ENCODE measurements at regions not wholly inside any gene's neighbourhood (a gene's known extent, or its start where the extent isn't known, plus 50 kb on each side); places are given as distances from the start of the nearest gene placed in this dataset.

- Histone ChIP-seq H3K79me1 (ENCODE audit: low read depth, low read length) (no peaks in the 10 kb centered on the region), H3K36me3 (replicated peaks in 1 of 2; ENCODE audit: control insufficient read depth in 2 of 2, insufficient read depth in 2 of 2, low read length in 2 of 2) (no peaks in the 10 kb centered on the region), H3K9me3 (replicated peaks in 1 of 2; ENCODE audit: control insufficient read depth in 2 of 2, insufficient read depth in 1 of 2, low read depth in 1 of 2, low read length in 2 of 2) (no peaks in the 10 kb centered on the region), H3K4me1 (ENCODE audit: control insufficient read depth in 2 of 2, insufficient read depth in 1 of 2, low read depth in 1 of 2, low read length in 2 of 2) (no peaks in the 10 kb centered on the region), H2AFZ (ENCODE audit: low read length) (no peak overlapping the region), H3K4ac (ENCODE audit: low read length) (no peak overlapping the region), H4K8ac (ENCODE audit: low read depth, low read length) (no peak overlapping the region), H2AK5ac (ENCODE audit: low read depth, low read length) (no peak overlapping the region), H3K4me2 (ENCODE audit: insufficient read depth, low read length, poor library complexity, severe bottlenecking) (no peak overlapping the region), H3K4me3 (ENCODE audit: low read length in 2 of 2) (no peak overlapping the region), H2BK12ac (ENCODE audit: low read length) (no peak overlapping the region), H2BK15ac (ENCODE audit: low read length) (no peak overlapping the region), H3K9ac (ENCODE audit: low read depth, low read length, poor library complexity) (no peak overlapping the region), H3K14ac (ENCODE audit: low read length) (no peak overlapping the region), H2BK5ac (ENCODE audit: low read length) (no peak overlapping the region), H4K91ac (ENCODE audit: low read depth, low read length, poor library complexity) (no peak overlapping the region), H2BK120ac (ENCODE audit: low read depth, low read length) (no peak overlapping the region), H3K27ac (replicated peaks; ENCODE audit: low read length) (no peak overlapping the region), H3K27me3 (ENCODE audit: control insufficient read depth in 3 of 3, insufficient read depth in 3 of 3, low read depth in 1 of 3, low read length in 3 of 3) (no peaks in the 10 kb centered on the region), H3K23ac (ENCODE audit: low read depth, low read length, poor library complexity) (no peak overlapping the region), H3K18ac (ENCODE audit: low read length) (no peak overlapping the region)
- WGBS, 2 donors (ENCODE audit: extremely low coverage in 2 of 2, insufficient read length in 2 of 2, insufficient replicate concordance in 1 of 2), result no CpG with 5 or more reads among the region's 24 CpGs
- no peak for DNase-seq (ENCODE audit: low spot score)
Measured at GRCh38 chrX:118878977-118879376, 55.4 kb downstream of the ZCCHC12 start.

DNA sequence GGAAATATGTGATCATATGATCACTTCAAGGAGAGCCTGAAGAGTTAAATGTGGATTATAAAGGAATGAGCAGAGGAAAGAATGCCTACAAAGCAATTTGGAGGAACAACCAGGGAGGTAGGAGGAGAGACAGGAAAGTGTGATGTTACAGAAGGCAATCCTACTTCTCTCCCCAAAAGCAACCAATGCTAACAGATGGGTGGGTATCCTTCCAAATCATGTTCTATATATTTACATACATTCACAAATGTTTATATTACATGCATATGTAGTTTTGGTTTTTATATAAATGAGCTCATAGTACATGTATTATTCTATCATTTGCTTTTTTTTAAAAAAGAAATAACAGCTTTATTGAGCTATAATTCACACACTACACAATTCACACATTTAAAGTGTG is 56.0 kb downstream of the ZCCHC12 start:
- H2BK12ac ChIP-seq (ENCODE audit: low read length), result no peak overlapping the region
- H2BK15ac ChIP-seq (ENCODE audit: low read length), result no peak overlapping the region
- no peak overlapping the region for H2BK5ac ChIP-seq (ENCODE audit: low read length)
- no peak overlapping the region for H2AFZ ChIP-seq (ENCODE audit: low read length)
- no peak overlapping the region for H2AK5ac ChIP-seq (ENCODE audit: low read depth, low read length)
- no peak overlapping the region for H4K8ac ChIP-seq (ENCODE audit: low read depth, low read length)
- no peaks in the 10 kb centered on the region for H3K79me1 ChIP-seq (ENCODE audit: low read depth, low read length)
- no peak overlapping the region for H4K91ac ChIP-seq (ENCODE audit: low read depth, low read length, poor library complexity)
- H3K4me1 ChIP-seq (ENCODE audit: control insufficient read depth in 2 of 2, insufficient read depth in 1 of 2, low read depth in 1 of 2, low read length in 2 of 2), result no peaks in the 10 kb centered on the region
- H3K9ac ChIP-seq (ENCODE audit: low read depth, low read length, poor library complexity), result no peak overlapping the region
- H3K36me3 ChIP-seq (replicated peaks in 1 of 2; ENCODE audit: control insufficient read depth in 2 of 2, insufficient read depth in 2 of 2, low read length in 2 of 2), result no peaks in the 10 kb centered on the region
- H3K18ac ChIP-seq (ENCODE audit: low read length), result no peak overlapping the region
- H3K4me3 ChIP-seq (ENCODE audit: low read length in 2 of 2), result no peak overlapping the region
- H3K4me2 ChIP-seq (ENCODE audit: insufficient read depth, low read length, poor library complexity, severe bottlenecking), result no peak overlapping the region
- no peak overlapping the region for H3K23ac ChIP-seq (ENCODE audit: low read depth, low read length, poor library complexity)
- no peak overlapping the region for H3K27ac ChIP-seq (replicated peaks; ENCODE audit: low read length)
- no peak overlapping the region for H3K4ac ChIP-seq (ENCODE audit: low read length)
- no peak for DNase-seq (ENCODE audit: low spot score)
- H2BK120ac ChIP-seq (ENCODE audit: low read depth, low read length), result no peak overlapping the region
- no peaks in the 10 kb centered on the region for H3K9me3 ChIP-seq (replicated peaks in 1 of 2; ENCODE audit: control insufficient read depth in 2 of 2, insufficient read depth in 1 of 2, low read depth in 1 of 2, low read length in 2 of 2)
- H3K27me3 ChIP-seq (ENCODE audit: control insufficient read depth in 3 of 3, insufficient read depth in 3 of 3, low read depth in 1 of 3, low read length in 3 of 3), result no peaks in the 10 kb centered on the region
- no peak overlapping the region for H3K14ac ChIP-seq (ENCODE audit: low read length)

- no peak overlapping the region for H3K18ac ChIP-seq (ENCODE audit: low read length)
- H3K4me1 ChIP-seq (ENCODE audit: control insufficient read depth in 2 of 2, insufficient read depth in 1 of 2, low read depth in 1 of 2, low read length in 2 of 2), result no peaks in the 10 kb centered on the region
- H2BK12ac ChIP-seq (ENCODE audit: low read length), result no peak overlapping the region
- H3K14ac ChIP-seq (ENCODE audit: low read length), result no peak overlapping the region
- H2AFZ ChIP-seq (ENCODE audit: low read length), result no peak overlapping the region
- H3K27me3 ChIP-seq (ENCODE audit: control insufficient read depth in 3 of 3, insufficient read depth in 3 of 3, low read depth in 1 of 3, low read length in 3 of 3), result peaks cover 0 to under 1% (median 0%) of the 10 kb centered on the region in 3 experiments
- H3K4ac ChIP-seq (ENCODE audit: low read length), result no peak overlapping the region
- H3K27ac ChIP-seq (replicated peaks; ENCODE audit: low read length), result no peak overlapping the region
- H4K8ac ChIP-seq (ENCODE audit: low read depth, low read length), result no peak overlapping the region
- no peaks in the 10 kb centered on the region for H3K36me3 ChIP-seq (replicated peaks in 1 of 2; ENCODE audit: control insufficient read depth in 2 of 2, insufficient read depth in 2 of 2, low read length in 2 of 2)
- no peak overlapping the region for H3K4me3 ChIP-seq (ENCODE audit: low read length in 2 of 2)
- no peak overlapping the region for H3K4me2 ChIP-seq (ENCODE audit: insufficient read depth, low read length, poor library complexity, severe bottlenecking)
- no peak for DNase-seq (ENCODE audit: low spot score)
- H2AK5ac ChIP-seq (ENCODE audit: low read depth, low read length), result no peak overlapping the region
- H2BK120ac ChIP-seq (ENCODE audit: low read depth, low read length), result no peak overlapping the region
- no peak overlapping the region for H4K91ac ChIP-seq (ENCODE audit: low read depth, low read length, poor library complexity)
- H3K79me1 ChIP-seq (ENCODE audit: low read depth, low read length), result no peaks in the 10 kb centered on the region
- no peak overlapping the region for H2BK15ac ChIP-seq (ENCODE audit: low read length)
- WGBS, 2 donors (ENCODE audit: extremely low coverage in 2 of 2, insufficient read length in 2 of 2, insufficient replicate concordance in 1 of 2), result no CpG with 5 or more reads among the region's 7 CpGs
- H3K9me3 ChIP-seq (replicated peaks in 1 of 2; ENCODE audit: control insufficient read depth in 2 of 2, insufficient read depth in 1 of 2, low read depth in 1 of 2, low read length in 2 of 2), result no peaks in the 10 kb centered on the region
- no peak overlapping the region for H3K23ac ChIP-seq (ENCODE audit: low read depth, low read length, poor library complexity)
- no peak overlapping the region for H3K9ac ChIP-seq (ENCODE audit: low read depth, low read length, poor library complexity)
- no peak overlapping the region for H2BK5ac ChIP-seq (ENCODE audit: low read length)
Measured at GRCh38 chrX:118883994-118884393, 60.4 kb downstream of the ZCCHC12 start.

- Histone ChIP-seq H3K4me1 (ENCODE audit: control insufficient read depth in 2 of 2, insufficient read depth in 1 of 2, low read depth in 1 of 2, low read length in 2 of 2) (no peaks in the 10 kb centered on the region), H4K91ac (ENCODE audit: low read depth, low read length, poor library complexity) (no peak overlapping the region), H3K4me3 (ENCODE audit: low read length in 2 of 2) (no peak overlapping the region), H3K27me3 (ENCODE audit: control insufficient read depth in 3 of 3, insufficient read depth in 3 of 3, low read depth in 1 of 3, low read length in 3 of 3) (peaks cover 0 to 4% (median 0%) of the 10 kb centered on the region in 3 experiments), H3K23ac (ENCODE audit: low read depth, low read length, poor library complexity) (no peak overlapping the region), H2BK12ac (ENCODE audit: low read length) (no peak overlapping the region), H3K36me3 (replicated peaks in 1 of 2; ENCODE audit: control insufficient read depth in 2 of 2, insufficient read depth in 2 of 2, low read length in 2 of 2) (no peaks in the 10 kb centered on the region), H3K4ac (ENCODE audit: low read length) (no peak overlapping the region), H4K8ac (ENCODE audit: low read depth, low read length) (peak overlapping the region; percentile 3), H3K27ac (replicated peaks; ENCODE audit: low read length) (no peak overlapping the region), H3K4me2 (ENCODE audit: insufficient read depth, low read length, poor library complexity, severe bottlenecking) (no peak overlapping the region), H3K18ac (ENCODE audit: low read length) (no peak overlapping the region), H2BK5ac (ENCODE audit: low read length) (no peak overlapping the region), H2BK15ac (ENCODE audit: low read length) (no peak overlapping the region), H3K9me3 (replicated peaks in 1 of 2; ENCODE audit: control insufficient read depth in 2 of 2, insufficient read depth in 1 of 2, low read depth in 1 of 2, low read length in 2 of 2) (no peaks in the 10 kb centered on the region), H3K79me1 (ENCODE audit: low read depth, low read length) (no peaks in the 10 kb centered on the region), H3K9ac (ENCODE audit: low read depth, low read length, poor library complexity) (no peak overlapping the region), H3K14ac (ENCODE audit: low read length) (no peak overlapping the region), H2AK5ac (ENCODE audit: low read depth, low read length) (no peak overlapping the region), H2AFZ (ENCODE audit: low read length) (no peak overlapping the region), H2BK120ac (ENCODE audit: low read depth, low read length) (no peak overlapping the region)
- no CpG with 5 or more reads among the region's 11 CpGs for WGBS, 2 donors (ENCODE audit: extremely low coverage in 2 of 2, insufficient read length in 2 of 2, insufficient replicate concordance in 1 of 2)
- no peak for DNase-seq (ENCODE audit: low spot score)
Measured at GRCh38 chrX:118884552-118885138, 61.0 kb downstream of the ZCCHC12 start.

Measured in neuronal stem cell (in vitro differentiated cells).